ENCODE measurements at regions not wholly inside any gene's neighbourhood (a gene's known extent, or its start where the extent isn't known, plus 50 kb on each side); places are given as distances from the start of the nearest gene placed in this dataset.

DNA sequence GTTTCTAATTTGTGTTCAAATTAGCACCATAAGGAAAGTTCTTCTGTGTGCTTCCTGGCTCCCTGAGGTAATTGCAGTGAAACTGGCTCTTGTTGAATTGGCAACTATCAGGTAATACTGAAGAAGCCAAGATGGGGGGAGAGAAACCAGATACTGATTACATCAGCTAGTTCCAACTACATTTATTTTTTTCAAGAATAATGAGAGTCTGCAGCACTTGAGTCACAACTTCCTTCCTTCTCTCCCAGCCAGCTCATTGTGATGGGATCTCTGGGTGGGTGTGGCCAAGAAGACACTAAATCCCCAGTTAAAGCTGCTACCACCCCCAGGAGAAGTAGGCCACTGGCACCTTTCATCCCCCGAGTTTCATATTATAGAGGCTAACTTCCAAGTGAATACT, 100.7 kb upstream of the RXFP2 start:
- no peak for TF ChIP-seq EP300 (IDR thresholded peaks at IDR 0.05)
- TF ChIP-seq POLR2AphosphoS5 (IDR thresholded peaks at IDR 0.05) = no peak
- TF ChIP-seq CTCF (IDR thresholded peaks at IDR 0.05) = no peak
- TF ChIP-seq POLR2A (IDR thresholded peaks at IDR 0.05) = no peak

All from upper lobe of left lung (tissue), 4 donors.